ENCODE measurements at regions not wholly inside any gene's neighbourhood (a gene's known extent, or its start where the extent isn't known, plus 50 kb on each side); places are given as distances from the start of the nearest gene placed in this dataset.

DNA sequence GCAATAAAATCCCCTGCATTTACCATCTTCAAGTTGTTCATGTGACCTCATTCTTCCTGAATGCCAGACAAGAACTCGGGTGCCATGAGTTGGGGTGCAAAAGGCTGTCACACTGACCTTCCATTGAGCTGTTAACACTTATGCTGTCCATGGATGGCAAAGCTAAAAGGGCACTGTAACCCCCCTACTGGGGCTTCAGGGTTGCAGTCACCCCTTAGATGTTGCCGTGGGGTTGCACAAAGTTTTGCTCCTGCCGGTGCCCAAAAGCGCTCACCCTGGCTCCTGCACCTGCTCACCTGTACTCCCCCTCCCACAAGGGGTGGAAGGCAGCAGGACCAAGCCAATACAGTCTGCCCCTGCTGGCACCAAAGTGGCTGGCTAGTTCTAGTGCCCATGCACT, 208.2 kb downstream of the RHOU start:
- Histone ChIP-seq H3K4me2 (replicated peaks; ENCODE audit: extremely low read depth, low read length, poor library complexity, severe bottlenecking) (no peak overlapping the region), H2AFZ (ENCODE audit: insufficient read depth, low read depth, low read length, poor library complexity, severe bottlenecking) (no peak overlapping the region), H3K4me1 (ENCODE audit: control insufficient read depth in 1 of 2, insufficient read depth in 2 of 2, low read length in 2 of 2) (peaks cover 78 to 98% of the 10 kb centered on the region in 2 donors), H3K4me3 (replicated peaks in 1 of 3; ENCODE audit: low read depth in 2 of 3, low read length in 3 of 3) (no peak overlapping the region), H3K36me3 (replicated peaks in 1 of 2; ENCODE audit: control insufficient read depth in 1 of 2, insufficient read depth in 2 of 2, low read length in 2 of 2) (no peaks in the 10 kb centered on the region), H3K27me3 (ENCODE audit: control insufficient read depth in 2 of 2, insufficient read depth in 2 of 2, low read length in 2 of 2) (no peaks in the 10 kb centered on the region), H3K27ac (ENCODE audit: low read depth in 1 of 2, low read length in 2 of 2) (peak overlapping the region in 1 of 2 donors; percentile 70), H3K79me2 (ENCODE audit: insufficient read depth, low read length) (peaks cover 24% of the 10 kb centered on the region), H3K9me3 (replicated peaks in 1 of 2; ENCODE audit: control insufficient read depth in 1 of 2, insufficient read depth in 1 of 2, low read length in 2 of 2) (no peaks in the 10 kb centered on the region), H4K20me1 (ENCODE audit: insufficient read depth, low read length) (no peaks in the 10 kb centered on the region), H3K9ac (ENCODE audit: insufficient read depth, low read length, poor library complexity, severe bottlenecking) (no peak overlapping the region)
- no peak for DNase-seq
- Mint-ChIP-seq H3K4me1 (peaks cover 82% of the 10 kb centered on the region), H3K9me3 (peaks cover 0 to 4% (median 0%) of the 10 kb centered on the region in 7 donors), H3K36me3 (peaks cover 5 to 7% of the 10 kb centered on the region in 2 donors), H3K27ac (peak overlapping the region in 6 of 7 donors; percentile 13 to 83 (median 76)), H3K4me3 (no peak overlapping the region), H3K27me3 (ENCODE audit: low read depth in 3 of 3) (no peaks in the 10 kb centered on the region)
- TF ChIP-seq, protein P1, sequence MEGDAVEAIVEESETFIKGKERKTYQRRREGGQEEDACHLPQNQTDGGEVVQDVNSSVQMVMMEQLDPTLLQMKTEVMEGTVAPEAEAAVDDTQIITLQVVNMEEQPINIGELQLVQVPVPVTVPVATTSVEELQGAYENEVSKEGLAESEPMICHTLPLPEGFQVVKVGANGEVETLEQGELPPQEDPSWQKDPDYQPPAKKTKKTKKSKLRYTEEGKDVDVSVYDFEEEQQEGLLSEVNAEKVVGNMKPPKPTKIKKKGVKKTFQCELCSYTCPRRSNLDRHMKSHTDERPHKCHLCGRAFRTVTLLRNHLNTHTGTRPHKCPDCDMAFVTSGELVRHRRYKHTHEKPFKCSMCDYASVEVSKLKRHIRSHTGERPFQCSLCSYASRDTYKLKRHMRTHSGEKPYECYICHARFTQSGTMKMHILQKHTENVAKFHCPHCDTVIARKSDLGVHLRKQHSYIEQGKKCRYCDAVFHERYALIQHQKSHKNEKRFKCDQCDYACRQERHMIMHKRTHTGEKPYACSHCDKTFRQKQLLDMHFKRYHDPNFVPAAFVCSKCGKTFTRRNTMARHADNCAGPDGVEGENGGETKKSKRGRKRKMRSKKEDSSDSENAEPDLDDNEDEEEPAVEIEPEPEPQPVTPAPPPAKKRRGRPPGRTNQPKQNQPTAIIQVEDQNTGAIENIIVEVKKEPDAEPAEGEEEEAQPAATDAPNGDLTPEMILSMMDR (IDR thresholded peaks at IDR 0.05), result no peak
- WGBS (ENCODE audit: insufficient coverage), result 100% methylated on average over 1 of the region's 4 CpGs
- intact Hi-C loops (cut with micrococcal nuclease), result loop anchor here in 1 of 2 donors (5.0 kb wide), 1 partner anchor 84 kb away; no protein-coding TSS in a partner anchor

DNA sequence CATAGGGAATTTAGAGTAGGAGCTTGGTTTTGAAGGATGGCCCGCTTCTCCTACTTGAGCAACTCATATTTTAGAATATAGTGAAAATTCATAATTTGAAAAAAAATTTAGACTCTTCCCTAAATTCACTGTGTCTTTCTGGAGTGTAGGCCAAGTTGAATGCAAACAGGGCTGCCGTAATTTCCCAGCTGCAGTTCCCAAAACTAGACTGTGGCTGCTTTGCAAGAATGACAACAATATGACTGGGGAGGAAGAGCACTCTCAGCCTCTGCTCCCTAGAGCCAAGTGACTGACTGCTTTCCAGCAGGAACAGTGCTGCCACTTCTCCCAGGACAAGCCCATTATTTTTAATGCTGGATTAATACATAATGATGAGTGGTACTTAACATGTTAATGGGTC, 209.0 kb downstream of the RHOU start:
- H3K79me2 ChIP-seq (ENCODE audit: insufficient read depth, low read length), result peaks cover 20% of the 10 kb centered on the region
- peak overlapping the region; percentile 58 for H3K4me2 ChIP-seq (replicated peaks; ENCODE audit: extremely low read depth, low read length, poor library complexity, severe bottlenecking)
- peaks cover 0 to 4% (median 0%) of the 10 kb centered on the region in 7 donors for H3K9me3 Mint-ChIP-seq

More for the DNA sequence above, 209.0 kb downstream of the RHOU start:
- Mint-ChIP-seq H3K27ac (peak overlapping the region; percentile 66 to 89 (median 78)), H3K27me3 (ENCODE audit: low read depth in 3 of 3) (no peaks in the 10 kb centered on the region), H3K4me1 (peaks cover 74% of the 10 kb centered on the region), H3K4me3 (no peak overlapping the region), H3K36me3 (peaks cover 5 to 7% of the 10 kb centered on the region in 2 donors)
- peak in 2 of 3 donors; percentile 23 to 35 for DNase-seq
- Histone ChIP-seq H3K36me3 (replicated peaks in 1 of 2; ENCODE audit: control insufficient read depth in 1 of 2, insufficient read depth in 2 of 2, low read length in 2 of 2) (no peaks in the 10 kb centered on the region), H3K27ac (ENCODE audit: low read depth in 1 of 2, low read length in 2 of 2) (peak overlapping the region in 1 of 2 donors; percentile 70), H3K27me3 (ENCODE audit: control insufficient read depth in 2 of 2, insufficient read depth in 2 of 2, low read length in 2 of 2) (no peaks in the 10 kb centered on the region), H3K9ac (ENCODE audit: insufficient read depth, low read length, poor library complexity, severe bottlenecking) (no peak overlapping the region), H3K9me3 (replicated peaks in 1 of 2; ENCODE audit: control insufficient read depth in 1 of 2, insufficient read depth in 1 of 2, low read length in 2 of 2) (no peaks in the 10 kb centered on the region), H4K20me1 (ENCODE audit: insufficient read depth, low read length) (no peaks in the 10 kb centered on the region), H3K4me3 (replicated peaks in 1 of 3; ENCODE audit: low read depth in 2 of 3, low read length in 3 of 3) (peak overlapping the region in 1 of 3 experiments; percentile 39), H2AFZ (ENCODE audit: insufficient read depth, low read depth, low read length, poor library complexity, severe bottlenecking) (no peak overlapping the region), H3K4me1 (ENCODE audit: control insufficient read depth in 1 of 2, insufficient read depth in 2 of 2, low read length in 2 of 2) (peaks cover 78 to 98% of the 10 kb centered on the region in 2 donors)
- TF ChIP-seq, protein P1 (IDR thresholded peaks at IDR 0.05), result no peak
- WGBS (ENCODE audit: insufficient coverage), result no CpG with 5 or more reads among the region's 2 CpGs
- intact Hi-C loops (cut with micrococcal nuclease), result loop anchor here in 1 of 2 donors (5.0 kb wide), 1 partner anchor 83 kb away; no protein-coding TSS in a partner anchor

Data from CD14-positive monocyte (primary cell).